GM12878 (cell line): ENCODE measurements at regions not wholly inside any gene's neighbourhood (a gene's known extent, or its start where the extent isn't known, plus 50 kb on each side); places are given as distances from the start of the nearest gene placed in this dataset.

Experiments used
- PAX8 ChIP-seq: fragments of 450-650 bp; IDR thresholded peaks from 2 replicates; pipeline ENCODE4 v1.6.1; 2017; ENCODE audit warnings: mild to moderate bottlenecking, moderate library complexity
- SMAD1 ChIP-seq: fragments of 450-650 bp; IDR thresholded peaks from 2 replicates; pipeline ENCODE4 v1.6.1; 2018; ENCODE audit warnings: mild to moderate bottlenecking, low read depth; ENCODE audit not compliant: partially characterized antibody
- ZNF217 ChIP-seq: fragments of 450-650 bp; IDR thresholded peaks from 2 replicates; pipeline ENCODE4 v1.6.1; 2017; ENCODE audit warnings: antibody characterized with exemption, mild to moderate bottlenecking
- TF ChIP-seq, protein P1 (sequence below), 3 experiments: IDR thresholded peaks in 2 of 3; conservative IDR thresholded peaks in 1 of 3; 2 replicates each; pipeline ENCODE4 v1.5.1; 2011; ENCODE audit warnings: low read depth in 3 of 3, low read length in 3 of 3, mild to moderate bottlenecking in 3 of 3, control low read depth in 2 of 3, moderate library complexity in 2 of 3, inconsistent platforms in 1 of 3, mixed read lengths in 1 of 3; ENCODE audit not compliant: control insufficient read depth in 2 of 3, insufficient read depth in 1 of 3; ENCODE audit errors: extremely low read depth in 1 of 3

DNA sequence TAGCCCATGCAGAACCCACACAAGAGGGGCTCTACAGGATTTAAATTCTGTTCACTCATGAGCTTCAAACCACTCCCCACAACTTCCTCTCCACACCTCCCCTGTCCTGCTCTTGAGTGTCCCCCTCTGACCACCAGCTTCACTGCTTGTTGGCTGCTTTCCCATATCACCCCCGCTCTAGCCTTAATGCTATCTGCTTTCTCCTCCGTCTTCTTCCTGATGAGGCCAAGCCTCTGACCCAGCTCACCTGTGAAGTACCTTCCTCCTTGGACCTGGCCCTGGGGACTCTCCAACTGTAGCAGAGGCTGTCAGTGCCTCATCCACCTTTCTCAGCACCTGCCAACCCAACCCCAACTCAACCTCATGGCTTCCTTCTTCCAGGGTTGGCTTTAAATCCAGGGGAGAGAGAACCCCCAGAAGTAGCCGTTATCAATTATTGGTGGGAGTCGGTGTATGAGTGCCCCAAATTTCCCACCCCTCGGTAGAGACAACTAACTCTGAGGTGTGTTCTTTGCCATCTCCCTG lies 174.8 kb downstream of the MINAR1 start:
- no peak for TF ChIP-seq PAX8
- TF ChIP-seq SMAD1, result no peak
- TF ChIP-seq ZNF217, result no peak
- TF ChIP-seq, protein P1, sequence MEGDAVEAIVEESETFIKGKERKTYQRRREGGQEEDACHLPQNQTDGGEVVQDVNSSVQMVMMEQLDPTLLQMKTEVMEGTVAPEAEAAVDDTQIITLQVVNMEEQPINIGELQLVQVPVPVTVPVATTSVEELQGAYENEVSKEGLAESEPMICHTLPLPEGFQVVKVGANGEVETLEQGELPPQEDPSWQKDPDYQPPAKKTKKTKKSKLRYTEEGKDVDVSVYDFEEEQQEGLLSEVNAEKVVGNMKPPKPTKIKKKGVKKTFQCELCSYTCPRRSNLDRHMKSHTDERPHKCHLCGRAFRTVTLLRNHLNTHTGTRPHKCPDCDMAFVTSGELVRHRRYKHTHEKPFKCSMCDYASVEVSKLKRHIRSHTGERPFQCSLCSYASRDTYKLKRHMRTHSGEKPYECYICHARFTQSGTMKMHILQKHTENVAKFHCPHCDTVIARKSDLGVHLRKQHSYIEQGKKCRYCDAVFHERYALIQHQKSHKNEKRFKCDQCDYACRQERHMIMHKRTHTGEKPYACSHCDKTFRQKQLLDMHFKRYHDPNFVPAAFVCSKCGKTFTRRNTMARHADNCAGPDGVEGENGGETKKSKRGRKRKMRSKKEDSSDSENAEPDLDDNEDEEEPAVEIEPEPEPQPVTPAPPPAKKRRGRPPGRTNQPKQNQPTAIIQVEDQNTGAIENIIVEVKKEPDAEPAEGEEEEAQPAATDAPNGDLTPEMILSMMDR (IDR thresholded peaks at IDR 0.05 in 2 of 3, conservative IDR thresholded peaks at IDR 0.05 in 1 of 3; ENCODE audit: control insufficient read depth in 2 of 3, extremely low read depth in 1 of 3, insufficient read depth in 1 of 3, low read depth in 3 of 3, low read length in 3 of 3), result no peak
